ENCODE measurements at regions not wholly inside any gene's neighbourhood (a gene's known extent, or its start where the extent isn't known, plus 50 kb on each side); places are given as distances from the start of the nearest gene placed in this dataset.

- no peak for DNase-seq
These were observed 95.2 kb upstream of the TMCC3 start for GRCh38 chr12:94745562-94745961.

- no peak for DNase-seq
These were observed 92.8 kb upstream of the TMCC3 start for GRCh38 chr12:94743174-94743573.

GRCh38 chr12:94740601-94741362, 90.4 kb upstream of the TMCC3 start:
- no peak for DNase-seq

- DNase-seq: no peak
These were observed 86.5 kb upstream of the TMCC3 start for GRCh38 chr12:94736820-94737219.

GRCh38 chr12:94736004-94736403, 85.6 kb upstream of the TMCC3 start:
- DNase-seq: no peak

- no peak for DNase-seq
These were observed 83.4 kb upstream of the TMCC3 start for GRCh38 chr12:94733727-94734126.

- no peak for DNase-seq
These were observed 82.1 kb upstream of the TMCC3 start for GRCh38 chr12:94732367-94732990.

- no peak for DNase-seq
These were observed 81.5 kb upstream of the TMCC3 start for GRCh38 chr12:94731733-94732360.

GRCh38 chr12:94730847-94731246, 80.5 kb upstream of the TMCC3 start:
- no peak for DNase-seq

- DNase-seq: no peak
These were observed 76.0 kb upstream of the TMCC3 start for GRCh38 chr12:94726236-94726835.

- peak; percentile 61 for DNase-seq
These were observed 75.2 kb upstream of the TMCC3 start for GRCh38 chr12:94725375-94726168.

- no peak for DNase-seq
These were observed 72.3 kb upstream of the TMCC3 start for GRCh38 chr12:94722664-94723063.

GRCh38 chr12:94721173-94721572, 70.8 kb upstream of the TMCC3 start:
- DNase-seq: no peak

GRCh38 chr12:94718114-94718513, 67.8 kb upstream of the TMCC3 start:
- no peak for DNase-seq

GRCh38 chr12:94717656-94718055, 67.3 kb upstream of the TMCC3 start:
- no peak for DNase-seq

GRCh38 chr12:94717108-94717507, 66.8 kb upstream of the TMCC3 start:
- no peak for DNase-seq

GRCh38 chr12:94716339-94716738, 66.0 kb upstream of the TMCC3 start:
- DNase-seq: no peak

GRCh38 chr12:94714378-94715114, 64.2 kb upstream of the TMCC3 start:
- DNase-seq: no peak

GRCh38 chr12:94712815-94713515, 62.6 kb upstream of the TMCC3 start:
- no peak for DNase-seq

- no peak for DNase-seq
These were observed 60.6 kb upstream of the TMCC3 start for GRCh38 chr12:94710933-94711332.

GRCh38 chr12:94707892-94708291, 57.5 kb upstream of the TMCC3 start:
- no peak for DNase-seq

GRCh38 chr12:94707036-94707435, 56.7 kb upstream of the TMCC3 start:
- DNase-seq: no peak
